GM19328 (cell line): ENCODE measurements at regions not wholly inside any gene's neighbourhood (a gene's known extent, or its start where the extent isn't known, plus 50 kb on each side); places are given as distances from the start of the nearest gene placed in this dataset.

ENCODE experiments used
- ATAC-seq: cut with Tn5 transposase; IDR thresholded peaks from one replicate; pipeline ENCODE4 v1.9.1; 2021; ENCODE audit warnings: mild to moderate bottlenecking, moderate library complexity; ENCODE audit not compliant: unreplicated experiment

- ATAC-seq = no peak
Observed at GRCh38 chr10:57225920-57226319, 864.9 kb upstream of the ZWINT start.

- no peak for ATAC-seq
Observed at GRCh38 chr10:57224811-57225210, 863.8 kb upstream of the ZWINT start.

- no peak for ATAC-seq
Observed at GRCh38 chr10:57222603-57223002, 861.5 kb upstream of the ZWINT start.

- no peak for ATAC-seq
Observed at GRCh38 chr10:57222129-57222528, 861.1 kb upstream of the ZWINT start.

- no peak for ATAC-seq
Observed at GRCh38 chr10:57221674-57222073, 860.6 kb upstream of the ZWINT start.

GRCh38 chr10:57218382-57218781 is 857.3 kb upstream of the ZWINT start:
- ATAC-seq = no peak

- no peak for ATAC-seq
Observed at GRCh38 chr10:57202356-57202755, 841.3 kb upstream of the ZWINT start.

GRCh38 chr10:57188846-57189245 is 827.8 kb upstream of the ZWINT start:
- ATAC-seq = no peak

- no peak for ATAC-seq
Observed at GRCh38 chr10:57186201-57186600, 825.1 kb upstream of the ZWINT start.

- no peak for ATAC-seq
Observed at GRCh38 chr10:57169597-57169996, 808.5 kb upstream of the ZWINT start.

- no peak for ATAC-seq
Observed at GRCh38 chr10:57168611-57169240, 807.7 kb upstream of the ZWINT start.

- no peak for ATAC-seq
Observed at GRCh38 chr10:57165671-57166070, 804.6 kb upstream of the ZWINT start.

- no peak for ATAC-seq
Observed at GRCh38 chr10:57162231-57162630, 801.2 kb upstream of the ZWINT start.

GRCh38 chr10:57161157-57161556 is 800.1 kb upstream of the ZWINT start:
- no peak for ATAC-seq

GRCh38 chr10:57145548-57145947 is 784.5 kb upstream of the ZWINT start:
- no peak for ATAC-seq

- no peak for ATAC-seq
Observed at GRCh38 chr10:57142925-57143576, 782.0 kb upstream of the ZWINT start.

GRCh38 chr10:57141708-57142107 is 780.6 kb upstream of the ZWINT start:
- no peak for ATAC-seq

GRCh38 chr10:57119684-57120083 is 758.6 kb upstream of the ZWINT start:
- ATAC-seq = no peak

- ATAC-seq = no peak
Observed at GRCh38 chr10:57113545-57113944, 752.5 kb upstream of the ZWINT start.

GRCh38 chr10:57102236-57102635 is 741.2 kb upstream of the ZWINT start:
- no peak for ATAC-seq

GRCh38 chr10:57098146-57098545 is 737.1 kb upstream of the ZWINT start:
- no peak for ATAC-seq

- no peak for ATAC-seq
Observed at GRCh38 chr10:57096044-57096443, 735.0 kb upstream of the ZWINT start.

- no peak for ATAC-seq
Observed at GRCh38 chr10:57094965-57095364, 733.9 kb upstream of the ZWINT start.
